ENCODE measurements at regions not wholly inside any gene's neighbourhood (a gene's known extent, or its start where the extent isn't known, plus 50 kb on each side); places are given as distances from the start of the nearest gene placed in this dataset.

- no peak for DNase-seq (ENCODE audit: low read depth in 3 of 3)
These were observed 545.5 kb downstream of the TCERG1L start for GRCh38 chr10:130766071-130766470.

- DNase-seq (ENCODE audit: low read depth in 3 of 3) = no peak
These were observed 544.3 kb downstream of the TCERG1L start for GRCh38 chr10:130767116-130767730.

DNA sequence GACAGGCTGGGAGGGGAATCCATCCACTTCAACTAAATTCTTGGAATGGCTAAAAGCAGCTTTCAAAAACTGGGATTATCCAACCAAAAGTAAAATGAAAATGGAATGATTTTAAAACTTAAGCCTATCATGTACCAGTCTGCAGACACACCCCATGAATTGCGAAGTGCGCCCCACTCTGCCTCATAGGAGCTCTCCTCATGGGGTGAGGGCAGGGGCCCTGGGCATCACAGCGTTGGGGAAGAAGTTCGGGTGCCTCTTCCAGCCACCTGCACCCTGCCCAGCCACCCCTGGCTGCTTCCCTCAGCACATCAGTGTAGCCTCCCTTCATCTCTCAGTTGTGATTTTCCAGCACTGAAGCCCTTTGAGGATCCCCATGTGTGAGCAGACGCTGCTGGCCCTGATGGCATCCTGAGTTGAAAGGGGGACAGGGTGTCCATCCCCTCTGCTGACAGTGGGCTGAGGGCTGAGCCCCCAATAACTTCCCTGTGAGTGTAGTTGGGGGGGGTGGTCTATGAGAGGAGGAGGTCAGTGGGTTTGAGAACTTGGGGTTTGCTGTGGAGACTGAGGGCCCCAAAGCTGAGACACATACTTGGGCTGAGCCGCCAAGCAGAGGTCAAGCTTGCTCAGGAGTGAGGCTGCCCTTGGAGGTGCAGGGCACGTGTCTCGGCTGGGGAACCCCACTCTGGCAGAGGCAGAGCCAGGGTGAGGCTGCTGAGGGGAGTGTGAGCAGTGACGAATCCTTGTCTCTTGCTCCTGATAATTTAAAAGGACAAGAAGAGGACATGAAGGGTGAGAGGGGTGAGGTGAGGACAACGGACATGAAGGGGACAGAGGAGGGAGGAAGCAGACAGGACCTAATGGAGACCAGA is 542.1 kb downstream of the TCERG1L start:
- no peak for DNase-seq (ENCODE audit: low read depth in 3 of 3)

DNA sequence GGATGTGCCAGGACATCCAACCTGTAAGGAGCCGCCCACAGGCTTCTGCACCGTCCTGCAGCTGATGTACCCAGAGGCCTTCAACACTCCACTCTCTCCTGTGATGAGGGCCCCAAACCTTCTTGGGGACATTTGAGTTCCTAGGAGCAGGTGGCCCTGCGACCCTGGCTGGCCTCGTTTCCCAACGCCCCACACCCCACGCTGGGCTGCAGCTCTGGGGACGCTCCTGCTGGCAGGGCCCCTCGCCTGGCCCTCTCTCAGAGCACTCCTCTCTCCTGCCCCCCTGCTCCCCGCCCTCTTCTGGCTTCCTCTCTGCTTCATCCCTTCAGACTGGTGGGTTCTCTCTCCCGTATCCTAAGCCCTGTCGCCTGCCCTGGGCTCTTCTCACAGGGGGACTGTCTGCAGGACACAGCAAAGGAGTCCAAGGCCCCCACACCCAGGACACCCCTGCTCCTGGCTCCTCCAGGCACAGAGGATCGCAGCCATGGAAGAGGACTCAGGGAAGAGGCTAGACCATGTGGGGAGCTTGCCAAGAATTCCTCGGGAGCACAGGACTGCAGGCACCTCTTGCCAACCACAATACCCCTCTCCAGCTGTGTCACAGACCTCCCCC is 541.4 kb downstream of the TCERG1L start:
- no peak for DNase-seq (ENCODE audit: low read depth in 3 of 3)

- no peak for DNase-seq (ENCODE audit: low read depth in 3 of 3)
These were observed 540.0 kb downstream of the TCERG1L start for GRCh38 chr10:130771491-130771946.

DNA sequence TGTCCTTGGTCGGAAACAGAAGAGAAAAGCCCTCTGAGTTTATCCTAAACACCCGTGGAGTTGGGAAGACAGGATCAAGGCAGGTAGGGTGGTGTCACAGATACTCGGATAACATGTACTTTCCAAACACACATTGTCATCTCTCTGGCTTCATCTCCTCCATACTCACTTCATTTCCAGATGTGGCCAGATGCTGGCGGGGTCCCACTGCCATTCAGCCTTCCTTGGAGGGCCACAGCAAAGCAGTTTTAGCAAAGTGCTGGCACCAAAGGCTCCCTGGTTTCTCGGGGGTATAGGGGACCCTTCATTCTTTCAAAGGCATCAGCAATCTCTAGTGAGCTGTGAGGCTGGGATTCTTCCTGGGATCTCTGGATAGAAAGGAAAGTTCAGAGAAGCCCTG is 539.5 kb downstream of the TCERG1L start:
- DNase-seq (ENCODE audit: low read depth in 3 of 3) = no peak

- no peak for DNase-seq (ENCODE audit: low read depth in 3 of 3)
These were observed 538.8 kb downstream of the TCERG1L start for GRCh38 chr10:130772676-130773075.

DNA sequence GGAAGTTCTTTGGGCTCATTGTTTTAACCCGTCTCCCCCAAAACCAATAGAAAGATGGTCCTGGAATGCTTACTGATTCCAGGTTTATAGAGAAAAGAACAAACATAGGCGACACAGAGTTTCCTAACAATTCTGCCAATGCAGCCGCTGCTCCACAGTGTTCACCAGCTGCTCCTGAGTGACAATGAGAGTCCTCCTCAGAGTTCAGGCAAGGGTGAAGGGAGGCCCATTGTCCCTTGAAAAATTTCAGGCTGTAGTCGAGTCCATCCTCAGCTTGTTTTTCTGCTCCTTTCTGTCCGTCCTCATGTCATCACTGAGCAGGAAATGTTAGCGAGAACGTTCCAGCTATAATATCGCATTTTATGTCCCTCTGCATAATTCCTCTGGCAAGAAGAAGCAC is 537.6 kb downstream of the TCERG1L start:
- no peak for DNase-seq (ENCODE audit: low read depth in 3 of 3)

DNA sequence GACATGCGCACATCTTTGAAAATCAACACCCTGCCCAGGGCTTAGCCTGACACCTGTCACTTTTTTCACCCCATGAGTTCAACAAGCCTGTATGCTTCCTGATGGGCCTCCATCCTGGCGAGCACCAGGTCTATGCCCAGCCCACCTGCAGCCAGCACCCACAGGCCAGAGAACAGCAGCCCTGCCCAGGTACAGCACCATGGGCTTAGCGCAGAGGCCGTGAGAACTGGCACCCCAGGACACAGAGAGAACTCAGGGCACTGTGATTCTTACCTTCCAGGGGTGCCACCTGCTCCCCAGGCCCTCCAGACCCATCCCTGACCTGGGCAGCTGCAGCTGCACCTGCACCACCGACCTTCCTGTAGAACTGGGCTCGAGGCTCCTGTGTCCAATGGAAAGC is 536.6 kb downstream of the TCERG1L start:
- DNase-seq (ENCODE audit: low read depth in 3 of 3) = no peak

GRCh38 chr10:130775311-130775710 is 536.2 kb downstream of the TCERG1L start:
- no peak for DNase-seq (ENCODE audit: low read depth in 3 of 3)

- DNase-seq (ENCODE audit: low read depth in 3 of 3) = no peak
These were observed 534.8 kb downstream of the TCERG1L start for GRCh38 chr10:130776724-130777123.

GRCh38 chr10:130777507-130778165 is 533.9 kb downstream of the TCERG1L start:
- DNase-seq (ENCODE audit: low read depth in 3 of 3) = no peak

GRCh38 chr10:130778166-130778545 is 533.4 kb downstream of the TCERG1L start:
- no peak for DNase-seq (ENCODE audit: low read depth in 3 of 3)

DNA sequence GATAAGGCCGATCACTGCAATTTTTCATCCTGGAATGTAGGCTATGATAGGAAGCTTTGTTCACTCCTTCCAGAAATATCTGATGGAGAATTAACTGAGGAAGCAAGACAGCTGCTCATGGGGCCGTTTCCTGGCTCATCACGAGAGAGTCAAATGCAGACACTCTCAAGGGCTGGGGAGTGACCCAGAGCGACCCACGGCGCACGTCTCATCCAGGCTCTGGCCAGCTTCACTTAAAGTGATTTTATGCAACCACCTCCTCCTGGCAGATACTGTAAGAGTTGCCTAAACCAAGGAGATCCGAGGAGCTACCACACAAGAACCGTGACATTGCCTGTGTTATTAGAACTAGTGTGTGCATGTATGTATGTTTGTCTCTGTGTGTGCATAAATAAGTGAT is 530.8 kb downstream of the TCERG1L start:
- no peak for DNase-seq (ENCODE audit: low read depth in 3 of 3)

DNA sequence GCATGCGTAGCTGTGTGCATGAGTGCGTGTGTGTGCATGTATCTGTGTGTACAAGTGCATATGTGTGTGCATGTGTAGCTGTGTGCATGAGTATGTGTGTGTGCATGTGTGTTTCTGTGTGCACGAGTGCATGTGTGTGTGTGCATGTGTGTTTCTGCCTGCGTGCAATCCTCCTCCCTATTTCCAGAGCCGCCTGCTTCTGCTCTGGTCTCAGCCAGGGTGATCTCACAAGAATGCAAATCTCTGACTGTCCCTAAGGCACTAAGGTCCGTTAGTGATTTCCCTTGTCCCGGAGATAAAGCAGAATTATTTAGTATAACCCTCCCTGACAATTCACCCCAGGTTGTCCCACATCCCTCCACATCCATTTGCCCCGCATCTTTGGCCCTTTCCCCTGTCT is 530.3 kb downstream of the TCERG1L start:
- no peak for DNase-seq (ENCODE audit: low read depth in 3 of 3)

DNA sequence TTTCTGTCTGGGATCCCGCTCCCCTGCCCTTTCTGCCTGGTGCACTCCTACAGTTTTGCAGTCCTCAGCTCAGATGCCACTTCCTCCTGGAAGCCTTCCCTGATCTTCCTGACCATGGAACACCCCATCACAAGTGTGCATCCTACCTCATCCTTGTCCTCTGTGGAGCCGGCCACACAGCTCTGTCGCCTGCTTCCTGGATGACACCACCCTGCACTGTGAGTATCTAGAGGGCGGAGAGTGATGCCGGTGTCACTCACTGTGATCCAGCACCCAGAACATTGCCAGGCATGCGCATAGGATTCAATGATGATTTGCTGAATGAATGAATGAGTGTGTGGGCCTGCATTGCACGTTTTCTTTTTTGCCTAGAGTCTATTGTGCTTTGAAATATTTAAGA is 529.9 kb downstream of the TCERG1L start:
- DNase-seq (ENCODE audit: low read depth in 3 of 3) = no peak

GRCh38 chr10:130782467-130782866 is 529.1 kb downstream of the TCERG1L start:
- DNase-seq (ENCODE audit: low read depth in 3 of 3) = no peak

- DNase-seq (ENCODE audit: low read depth in 3 of 3) = no peak
These were observed 527.2 kb downstream of the TCERG1L start for GRCh38 chr10:130784326-130784725.

DNA sequence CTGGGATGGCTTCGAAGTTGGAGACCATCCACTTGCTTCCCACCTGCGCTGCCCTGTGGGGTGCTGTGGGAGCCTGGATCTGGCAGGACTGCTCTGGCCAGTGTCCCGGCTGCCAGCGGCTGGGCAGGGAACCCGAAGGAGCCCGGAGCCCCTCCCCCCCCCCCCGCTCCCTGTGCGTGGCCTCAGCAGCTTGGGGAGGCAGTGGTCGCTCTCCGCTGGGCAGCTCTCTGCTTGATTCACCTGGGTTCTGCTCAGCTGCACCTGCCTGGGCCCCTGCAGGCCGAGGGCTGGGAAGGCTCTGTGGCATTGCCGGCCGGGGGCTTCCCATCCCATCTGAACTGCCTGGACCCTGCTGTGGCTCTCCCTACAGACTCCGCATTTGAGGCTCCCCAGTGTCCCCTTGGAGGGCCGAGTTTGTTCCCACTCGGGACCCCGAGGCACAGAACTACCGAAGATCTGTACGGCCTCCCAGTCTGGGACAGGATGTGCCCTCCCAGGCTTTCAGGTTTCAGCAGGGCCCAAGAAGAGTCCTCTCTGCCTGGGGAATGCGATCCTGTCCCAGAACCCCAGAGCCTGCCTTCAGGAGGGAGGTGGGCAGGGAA is 525.1 kb downstream of the TCERG1L start:
- no peak for DNase-seq (ENCODE audit: low read depth in 3 of 3)

DNA sequence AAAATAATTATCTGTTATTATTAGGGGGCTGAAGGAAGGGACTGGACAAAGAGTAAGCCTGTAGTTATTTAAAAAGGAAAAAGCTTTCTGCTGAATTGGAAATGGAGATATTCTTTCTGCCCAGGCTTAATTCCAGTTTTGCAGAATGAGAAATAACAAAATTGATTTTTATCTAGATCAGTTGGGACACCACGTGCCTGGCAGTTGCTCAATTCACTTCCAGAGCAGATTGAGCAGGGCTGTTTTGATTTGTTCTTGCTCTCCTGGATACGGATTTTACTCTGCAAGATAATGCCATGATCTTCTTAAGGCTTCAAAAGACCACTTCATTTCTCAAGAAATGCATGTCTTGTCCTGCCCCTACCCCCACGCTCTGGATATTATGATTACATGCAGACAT is 524.3 kb downstream of the TCERG1L start:
- DNase-seq (ENCODE audit: low read depth in 3 of 3) = no peak

DNA sequence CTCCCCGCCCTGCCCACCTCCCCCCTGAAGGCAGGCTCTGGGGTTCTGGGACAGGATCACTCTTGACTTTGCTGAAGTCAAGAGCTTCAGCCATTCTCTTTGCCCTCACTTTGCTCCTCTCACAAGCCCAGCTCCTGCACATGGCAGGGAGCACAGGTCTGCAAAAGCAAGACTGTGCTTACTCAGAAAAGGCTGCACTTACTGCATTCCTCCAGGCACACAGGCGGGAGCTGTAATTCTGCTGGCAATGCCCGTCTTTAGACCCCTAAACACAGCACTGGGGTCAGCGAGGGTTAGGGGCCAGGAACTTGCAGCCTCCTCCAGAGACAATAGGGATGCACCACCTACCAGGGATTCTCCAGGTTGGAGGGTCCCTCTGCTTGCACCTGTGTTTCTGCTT is 523.7 kb downstream of the TCERG1L start:
- DNase-seq (ENCODE audit: low read depth in 3 of 3) = no peak

GRCh38 chr10:130790339-130790738 is 521.2 kb downstream of the TCERG1L start:
- DNase-seq (ENCODE audit: low read depth in 3 of 3) = no peak

All from stimulated activated CD4-positive, alpha-beta T cell treated with anti-CD3 and anti-CD28 coated beads, TNF-alpha, amount 100 ng/mL, for 48 hours (primary cell).